Mesendoderm (in vitro differentiated cells): ENCODE measurements at regions not wholly inside any gene's neighbourhood (a gene's known extent, or its start where the extent isn't known, plus 50 kb on each side); places are given as distances from the start of the nearest gene placed in this dataset.

ENCODE experiments used
- DNase-seq: peaks from one replicate; pipeline ENCODE4 v3.0.0; 2013
- H2AK5ac ChIP-seq: 2 replicates; pipeline ENCODE4 v1.6.1; 2013; ENCODE audit warnings: low read length, inconsistent platforms
- H2BK120ac ChIP-seq: 2 replicates; pipeline ENCODE4 v1.6.1; 2013; ENCODE audit warnings: low read depth, mild to moderate bottlenecking, low read length, moderate library complexity, mixed read lengths
- H2BK15ac ChIP-seq: replicated peaks from 2 replicates; pipeline ENCODE4 v1.6.1; 2013; ENCODE audit warnings: low read depth, mild to moderate bottlenecking, moderate library complexity
- H2BK5ac ChIP-seq: 2 replicates; pipeline ENCODE4 v1.6.1; 2013; ENCODE audit warnings: low read length, inconsistent platforms
- H3K18ac ChIP-seq: 2 replicates; pipeline ENCODE4 v1.6.1; 2013; ENCODE audit warnings: mild to moderate bottlenecking, low read length, mixed read lengths
- H3K23ac ChIP-seq: one replicate; pipeline ENCODE4 v1.6.1; 2013; ENCODE audit warnings: low read length
- H3K27ac ChIP-seq: 2 replicates; pipeline ENCODE4 v1.5.1; 2013; ENCODE audit warnings: low read depth, mild to moderate bottlenecking, inconsistent platforms, low read length, moderate library complexity
- H3K27me3 ChIP-seq: 2 replicates; pipeline ENCODE4 v1.6.1; 2013; ENCODE audit warnings: low read length, control low read depth, mild to moderate bottlenecking, inconsistent platforms; ENCODE audit not compliant: insufficient read depth, poor library complexity
- H3K36me3 ChIP-seq: 2 replicates; pipeline ENCODE4 v1.6.1; 2013; ENCODE audit warnings: low read length, inconsistent platforms; ENCODE audit not compliant: control insufficient read depth, insufficient read depth
- H3K4ac ChIP-seq: one replicate; pipeline ENCODE4 v1.6.1; 2013; ENCODE audit warnings: low read depth, mild to moderate bottlenecking, low read length, moderate library complexity
- H3K4me1 ChIP-seq: 2 replicates; pipeline ENCODE4 v1.6.1; 2013; ENCODE audit warnings: low read depth, low read length, inconsistent platforms; ENCODE audit not compliant: control insufficient read depth
- H3K4me2 ChIP-seq: 2 replicates; pipeline ENCODE4 v1.6.1; 2013; ENCODE audit warnings: low read length
- H3K4me3 ChIP-seq: 2 replicates; pipeline ENCODE4 v1.5.1; 2013; ENCODE audit warnings: mild to moderate bottlenecking, low read length
- H3K56ac ChIP-seq: one replicate; pipeline ENCODE4 v1.6.1; 2013; ENCODE audit warnings: low read length
- H3K79me1 ChIP-seq: 2 replicates; pipeline ENCODE4 v1.6.1; 2013; ENCODE audit warnings: low read length, inconsistent platforms
- H3K79me2 ChIP-seq: 2 replicates; pipeline ENCODE4 v1.6.1; 2013; ENCODE audit warnings: mild to moderate bottlenecking, low read length; ENCODE audit not compliant: control insufficient read depth, insufficient read depth
- H3K9ac ChIP-seq: 2 replicates; pipeline ENCODE4 v1.6.1; 2013; ENCODE audit warnings: low read length, inconsistent platforms
- H4K5ac ChIP-seq: one replicate; pipeline ENCODE4 v1.6.1; 2013; ENCODE audit warnings: low read length
- H4K8ac ChIP-seq: one replicate; pipeline ENCODE4 v1.6.1; 2013; ENCODE audit warnings: low read depth, mild to moderate bottlenecking, control low read depth, low read length, moderate library complexity
- WGBS: extraction: QIAGEN DNeasy Blood & Tissue Kit; methylation state at CpG from one replicate; pipeline ENCODE4 v1.1.7; 2013; ENCODE audit warnings: low lambda C conversion rate, missing lambda C conversion rate; ENCODE audit not compliant: insufficient coverage; ENCODE audit errors: extremely low coverage; 5-methylcytosine and 5-hydroxymethylcytosine counted together

GRCh38 chr3:5384557-5385236 lies 197.2 kb downstream of the EDEM1 start:
- H3K4me1 ChIP-seq, result no peaks in the 10 kb centered on the region
- no peak overlapping the region for H2BK15ac ChIP-seq
- WGBS, result no CpG with 5 or more reads among the region's 7 CpGs
- H2BK5ac ChIP-seq, result no peak overlapping the region
- H3K79me2 ChIP-seq, result no peaks in the 10 kb centered on the region
- H2BK120ac ChIP-seq, result no peak overlapping the region
- no peak overlapping the region for H3K4me3 ChIP-seq
- H3K27me3 ChIP-seq, result no peaks in the 10 kb centered on the region
- H4K8ac ChIP-seq, result no peak overlapping the region
- no peak overlapping the region for H3K18ac ChIP-seq
- H3K56ac ChIP-seq, result no peak overlapping the region
- DNase-seq, result no peak
- no peak overlapping the region for H4K5ac ChIP-seq
- H3K27ac ChIP-seq, result no peak overlapping the region
- no peak overlapping the region for H2AK5ac ChIP-seq
- no peaks in the 10 kb centered on the region for H3K36me3 ChIP-seq
- no peak overlapping the region for H3K4ac ChIP-seq
- no peak overlapping the region for H3K4me2 ChIP-seq
- H3K9ac ChIP-seq, result no peak overlapping the region
- no peaks in the 10 kb centered on the region for H3K79me1 ChIP-seq
- H3K23ac ChIP-seq, result no peak overlapping the region

GRCh38 chr3:5388091-5388490 lies 200.6 kb downstream of the EDEM1 start:
- H2AK5ac ChIP-seq, result no peak overlapping the region
- H3K4me1 ChIP-seq, result no peaks in the 10 kb centered on the region
- H3K23ac ChIP-seq, result no peak overlapping the region
- H4K5ac ChIP-seq, result no peak overlapping the region
- no peak overlapping the region for H3K9ac ChIP-seq
- no peak overlapping the region for H3K18ac ChIP-seq
- no peaks in the 10 kb centered on the region for H3K27me3 ChIP-seq
- no peak for DNase-seq
- no peak overlapping the region for H3K27ac ChIP-seq
- no peak overlapping the region for H2BK120ac ChIP-seq
- no peaks in the 10 kb centered on the region for H3K79me1 ChIP-seq
- H3K56ac ChIP-seq, result no peak overlapping the region
- H3K79me2 ChIP-seq, result no peaks in the 10 kb centered on the region
- WGBS, result 100% methylated on average over 1 of the region's 1 CpG
- no peak overlapping the region for H2BK5ac ChIP-seq
- no peak overlapping the region for H3K4ac ChIP-seq
- no peak overlapping the region for H4K8ac ChIP-seq
- H3K4me3 ChIP-seq, result no peak overlapping the region
- H2BK15ac ChIP-seq, result no peak overlapping the region
- no peak overlapping the region for H3K4me2 ChIP-seq
- H3K36me3 ChIP-seq, result no peaks in the 10 kb centered on the region

GRCh38 chr3:5389057-5389456 lies 201.6 kb downstream of the EDEM1 start:
- no peaks in the 10 kb centered on the region for H3K4me1 ChIP-seq
- no peak overlapping the region for H4K5ac ChIP-seq
- peak; percentile 68 for DNase-seq
- no peak overlapping the region for H2BK5ac ChIP-seq
- H3K23ac ChIP-seq, result no peak overlapping the region
- H3K4me3 ChIP-seq, result no peak overlapping the region
- no peak overlapping the region for H4K8ac ChIP-seq
- H2AK5ac ChIP-seq, result no peak overlapping the region
- H3K18ac ChIP-seq, result no peak overlapping the region
- H3K79me1 ChIP-seq, result no peaks in the 10 kb centered on the region
- no CpG with 5 or more reads among the region's 4 CpGs for WGBS
- no peak overlapping the region for H3K27ac ChIP-seq
- no peak overlapping the region for H3K56ac ChIP-seq
- H2BK120ac ChIP-seq, result no peak overlapping the region
- no peaks in the 10 kb centered on the region for H3K27me3 ChIP-seq
- H3K79me2 ChIP-seq, result no peaks in the 10 kb centered on the region
- H3K36me3 ChIP-seq, result no peaks in the 10 kb centered on the region
- H3K4me2 ChIP-seq, result no peak overlapping the region
- no peak overlapping the region for H3K4ac ChIP-seq
- no peak overlapping the region for H2BK15ac ChIP-seq
- no peak overlapping the region for H3K9ac ChIP-seq

GRCh38 chr3:5390221-5390620 lies 202.7 kb downstream of the EDEM1 start:
- Histone ChIP-seq H3K4me3 (no peak overlapping the region), H2BK120ac (no peak overlapping the region), H2AK5ac (no peak overlapping the region), H3K56ac (no peak overlapping the region), H2BK5ac (no peak overlapping the region), H3K4me2 (no peak overlapping the region), H3K27ac (no peak overlapping the region), H3K9ac (no peak overlapping the region), H3K27me3 (no peaks in the 10 kb centered on the region), H3K4ac (no peak overlapping the region), H4K8ac (no peak overlapping the region), H3K4me1 (no peaks in the 10 kb centered on the region), H3K79me2 (no peaks in the 10 kb centered on the region), H3K79me1 (no peaks in the 10 kb centered on the region), H4K5ac (no peak overlapping the region), H2BK15ac (no peak overlapping the region), H3K18ac (no peak overlapping the region), H3K36me3 (no peaks in the 10 kb centered on the region), H3K23ac (no peak overlapping the region)
- no CpG with 5 or more reads among the region's 5 CpGs for WGBS
- DNase-seq, result no peak

- Histone ChIP-seq H3K4ac (no peak overlapping the region), H3K79me1 (no peaks in the 10 kb centered on the region), H3K27me3 (no peaks in the 10 kb centered on the region), H3K4me2 (no peak overlapping the region), H3K27ac (no peak overlapping the region), H3K79me2 (no peaks in the 10 kb centered on the region), H3K36me3 (no peaks in the 10 kb centered on the region), H3K18ac (no peak overlapping the region), H2AK5ac (no peak overlapping the region), H2BK15ac (no peak overlapping the region), H3K56ac (no peak overlapping the region), H4K5ac (no peak overlapping the region), H3K4me3 (no peak overlapping the region), H3K4me1 (no peaks in the 10 kb centered on the region), H2BK120ac (no peak overlapping the region), H3K9ac (no peak overlapping the region), H2BK5ac (no peak overlapping the region), H4K8ac (no peak overlapping the region), H3K23ac (no peak overlapping the region)
- DNase-seq, result no peak
- WGBS, result no CpG with 5 or more reads among the region's 5 CpGs
These were observed 203.6 kb downstream of the EDEM1 start for GRCh38 chr3:5390936-5391625.
